Esophagus muscularis mucosa (tissue), 3 donors: ENCODE measurements at regions not wholly inside any gene's neighbourhood (a gene's known extent, or its start where the extent isn't known, plus 50 kb on each side); places are given as distances from the start of the nearest gene placed in this dataset.

Experiments used
- POLR2A ChIP-seq: fragments of 450-650 bp; IDR thresholded peaks from one replicate; pipeline ENCODE4 v1.6.1; 2017; ENCODE audit warnings: antibody characterized with exemption, moderate library complexity, mild to moderate bottlenecking, low read depth
- POLR2AphosphoS5 ChIP-seq, 2 donors: sonication (generic); formaldehyde crosslinking; IDR thresholded peaks; one replicate each; pipeline ENCODE4 v1.6.1; 2017; ENCODE audit warnings: antibody characterized with exemption in 2 of 2
- TF ChIP-seq, protein P1 (sequence below), 3 experiments: fragments of 200-600 bp in 2 of 3; fragments of 450-650 bp in 1 of 3; sonication (generic) in 2 of 3; IDR thresholded peaks; one replicate each; pipeline ENCODE4 v1.5.1; 2017 to 2019; ENCODE audit warnings: antibody characterized with exemption in 3 of 3, mild to moderate bottlenecking in 2 of 3, moderate library complexity in 1 of 3

DNA sequence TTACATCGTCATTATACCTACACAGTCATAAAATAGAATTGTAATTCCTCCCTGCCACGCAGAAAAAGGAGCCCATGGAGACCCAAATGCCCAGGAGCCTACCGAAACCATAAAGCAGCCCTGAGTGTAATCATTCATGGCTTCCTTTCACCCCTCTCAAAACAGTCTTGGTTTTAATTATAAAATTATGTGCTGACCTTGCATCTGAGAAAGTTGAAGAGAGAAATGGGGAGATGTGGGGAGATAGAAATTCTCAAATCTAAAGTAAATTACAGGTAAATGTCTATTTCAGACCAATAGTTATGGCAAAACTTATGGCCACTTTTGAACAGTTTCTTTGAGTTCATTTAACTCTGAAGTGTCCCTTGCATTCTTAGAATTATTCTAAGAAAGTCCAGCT is 1068.8 kb downstream of the BCL11A start:
- TF ChIP-seq, protein P1, sequence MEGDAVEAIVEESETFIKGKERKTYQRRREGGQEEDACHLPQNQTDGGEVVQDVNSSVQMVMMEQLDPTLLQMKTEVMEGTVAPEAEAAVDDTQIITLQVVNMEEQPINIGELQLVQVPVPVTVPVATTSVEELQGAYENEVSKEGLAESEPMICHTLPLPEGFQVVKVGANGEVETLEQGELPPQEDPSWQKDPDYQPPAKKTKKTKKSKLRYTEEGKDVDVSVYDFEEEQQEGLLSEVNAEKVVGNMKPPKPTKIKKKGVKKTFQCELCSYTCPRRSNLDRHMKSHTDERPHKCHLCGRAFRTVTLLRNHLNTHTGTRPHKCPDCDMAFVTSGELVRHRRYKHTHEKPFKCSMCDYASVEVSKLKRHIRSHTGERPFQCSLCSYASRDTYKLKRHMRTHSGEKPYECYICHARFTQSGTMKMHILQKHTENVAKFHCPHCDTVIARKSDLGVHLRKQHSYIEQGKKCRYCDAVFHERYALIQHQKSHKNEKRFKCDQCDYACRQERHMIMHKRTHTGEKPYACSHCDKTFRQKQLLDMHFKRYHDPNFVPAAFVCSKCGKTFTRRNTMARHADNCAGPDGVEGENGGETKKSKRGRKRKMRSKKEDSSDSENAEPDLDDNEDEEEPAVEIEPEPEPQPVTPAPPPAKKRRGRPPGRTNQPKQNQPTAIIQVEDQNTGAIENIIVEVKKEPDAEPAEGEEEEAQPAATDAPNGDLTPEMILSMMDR (IDR thresholded peaks at IDR 0.05) = no peak
- TF ChIP-seq POLR2A (no peak), POLR2AphosphoS5 (IDR thresholded peaks at IDR 0.05) (no peak)
